ENCODE measurements at regions not wholly inside any gene's neighbourhood (a gene's known extent, or its start where the extent isn't known, plus 50 kb on each side); places are given as distances from the start of the nearest gene placed in this dataset.
A peak's percentile ranks its signal among the peaks of the same experiment; 100 is the strongest.

- H3K36me3 ChIP-seq (ENCODE audit: control insufficient read depth, insufficient read depth, low read length): no peaks in the 10 kb centered on the region
- H3K4me3 ChIP-seq (ENCODE audit: low read length): no peak overlapping the region
- Mint-ChIP-seq H3K4me1 (peaks cover 3% of the 10 kb centered on the region), H3K27me3 (ENCODE audit: insufficient read depth) (peaks cover 43% of the 10 kb centered on the region), H3K9me3 (no peaks in the 10 kb centered on the region), H3K27ac (no peak overlapping the region), H3K4me3 (no peak overlapping the region), H3K36me3 (ENCODE audit: low read depth) (no peaks in the 10 kb centered on the region)
- no peaks in the 10 kb centered on the region for H3K9me3 ChIP-seq (ENCODE audit: control insufficient read depth, low read length)
- no peaks in the 10 kb centered on the region for H3K4me1 ChIP-seq (ENCODE audit: control insufficient read depth, insufficient read depth, low read length)
- H3K27ac ChIP-seq (ENCODE audit: low read depth, low read length): no peak overlapping the region
- no peak overlapping the region for H3K9ac ChIP-seq (ENCODE audit: extremely low read depth, low read length, poor library complexity, severe bottlenecking)
- 89 to 92% methylated on average over 4 to 5 of the region's 5 CpGs for WGBS, 2 experiments (ENCODE audit: insufficient coverage in 1 of 2, insufficient read length in 1 of 2)
- peaks cover 37% of the 10 kb centered on the region for H3K27me3 ChIP-seq (ENCODE audit: control insufficient read depth, insufficient read depth, low read length, poor library complexity, severe bottlenecking)
- DNase-seq: no peak
- TF ChIP-seq CTCF (conservative IDR thresholded peaks at IDR 0.05): no peak
These were observed 75.1 kb upstream of the ZBED5 start for GRCh38 chr11:10932976-10933375.

GRCh38 chr11:10931761-10932670 lies 74.2 kb upstream of the ZBED5 start:
- Mint-ChIP-seq H3K27ac (peak overlapping the region; percentile 83), H3K4me1 (peaks cover 3% of the 10 kb centered on the region), H3K36me3 (ENCODE audit: low read depth) (no peaks in the 10 kb centered on the region), H3K9me3 (no peaks in the 10 kb centered on the region), H3K4me3 (peak overlapping the region; percentile 74), H3K27me3 (ENCODE audit: insufficient read depth) (peaks cover 47% of the 10 kb centered on the region)
- H3K4me1 ChIP-seq (ENCODE audit: control insufficient read depth, insufficient read depth, low read length): no peaks in the 10 kb centered on the region
- peak overlapping the region; percentile 80 for H3K4me3 ChIP-seq (ENCODE audit: low read length)
- H3K9ac ChIP-seq (ENCODE audit: extremely low read depth, low read length, poor library complexity, severe bottlenecking): no peak overlapping the region
- DNase-seq: no peak
- no peaks in the 10 kb centered on the region for H3K36me3 ChIP-seq (ENCODE audit: control insufficient read depth, insufficient read depth, low read length)
- H3K9me3 ChIP-seq (ENCODE audit: control insufficient read depth, low read length): no peaks in the 10 kb centered on the region
- peak overlapping the region; percentile 80 for H3K27ac ChIP-seq (ENCODE audit: low read depth, low read length)
- no peak for TF ChIP-seq CTCF (conservative IDR thresholded peaks at IDR 0.05)
- 34 to 37% methylated on average over 10 to 13 of the region's 14 CpGs for WGBS, 2 experiments (ENCODE audit: insufficient coverage in 1 of 2, insufficient read length in 1 of 2)
- H3K27me3 ChIP-seq (ENCODE audit: control insufficient read depth, insufficient read depth, low read length, poor library complexity, severe bottlenecking): peaks cover 37% of the 10 kb centered on the region

- H3K4me3 ChIP-seq (ENCODE audit: low read length): peak overlapping the region; percentile 80
- H3K27me3 ChIP-seq (ENCODE audit: control insufficient read depth, insufficient read depth, low read length, poor library complexity, severe bottlenecking): peaks cover 37% of the 10 kb centered on the region
- Mint-ChIP-seq H3K36me3 (ENCODE audit: low read depth) (no peaks in the 10 kb centered on the region), H3K9me3 (no peaks in the 10 kb centered on the region), H3K27me3 (ENCODE audit: insufficient read depth) (peaks cover 51% of the 10 kb centered on the region), H3K4me3 (peak overlapping the region; percentile 74), H3K4me1 (peaks cover 3% of the 10 kb centered on the region), H3K27ac (peak overlapping the region; percentile 83)
- H3K9me3 ChIP-seq (ENCODE audit: control insufficient read depth, low read length): no peaks in the 10 kb centered on the region
- peak; percentile 85 for DNase-seq
- H3K9ac ChIP-seq (ENCODE audit: extremely low read depth, low read length, poor library complexity, severe bottlenecking): peak overlapping the region; percentile 30
- no peaks in the 10 kb centered on the region for H3K36me3 ChIP-seq (ENCODE audit: control insufficient read depth, insufficient read depth, low read length)
- no peak for TF ChIP-seq CTCF (conservative IDR thresholded peaks at IDR 0.05)
- peak overlapping the region; percentile 80 for H3K27ac ChIP-seq (ENCODE audit: low read depth, low read length)
- 0% methylated on average over 20 to 69 of the region's 69 CpGs for WGBS, 2 experiments (ENCODE audit: insufficient coverage in 1 of 2, insufficient read length in 1 of 2)
- no peaks in the 10 kb centered on the region for H3K4me1 ChIP-seq (ENCODE audit: control insufficient read depth, insufficient read depth, low read length)
These were observed 73.3 kb upstream of the ZBED5 start for GRCh38 chr11:10930972-10931760.
